Type B pancreatic cell (in vitro differentiated cells): ENCODE measurements at regions not wholly inside any gene's neighbourhood (a gene's known extent, or its start where the extent isn't known, plus 50 kb on each side); places are given as distances from the start of the nearest gene placed in this dataset.

Source experiments
- DNase-seq: peaks from one replicate; pipeline ENCODE4 v3.0.0; 2021; ENCODE audit warnings: mixed read lengths; ENCODE audit not compliant: unreplicated experiment; ENCODE audit errors: extremely low spot score
- H3K27ac Mint-ChIP-seq: 2 replicates; pipeline ENCODE4 v1.8.0; 2021; ENCODE audit warnings: mild to moderate bottlenecking, mixed read lengths
- H3K27me3 Mint-ChIP-seq: 2 replicates; pipeline ENCODE4 v1.8.0; 2021; ENCODE audit warnings: mixed read lengths
- H3K36me3 Mint-ChIP-seq: 2 replicates; pipeline ENCODE4 v1.8.0; 2021; ENCODE audit warnings: mixed read lengths
- H3K4me1 Mint-ChIP-seq: one replicate; pipeline ENCODE4 v1.8.0; 2021; ENCODE audit warnings: mixed read lengths; ENCODE audit not compliant: unreplicated experiment
- H3K4me3 Mint-ChIP-seq: 2 replicates; pipeline ENCODE4 v1.8.0; 2021; ENCODE audit warnings: mild to moderate bottlenecking, mixed read lengths
- H3K9me3 Mint-ChIP-seq: 2 replicates; pipeline ENCODE4 v1.8.0; 2021; ENCODE audit warnings: mixed read lengths
- TF ChIP-seq, protein P1 (sequence below): fragments of 200-600 bp; sonication (generic); conservative IDR thresholded peaks from 2 replicates; pipeline ENCODE4 v1.5.0; 2021; ENCODE audit warnings: antibody characterized with exemption, mild to moderate bottlenecking

DNA sequence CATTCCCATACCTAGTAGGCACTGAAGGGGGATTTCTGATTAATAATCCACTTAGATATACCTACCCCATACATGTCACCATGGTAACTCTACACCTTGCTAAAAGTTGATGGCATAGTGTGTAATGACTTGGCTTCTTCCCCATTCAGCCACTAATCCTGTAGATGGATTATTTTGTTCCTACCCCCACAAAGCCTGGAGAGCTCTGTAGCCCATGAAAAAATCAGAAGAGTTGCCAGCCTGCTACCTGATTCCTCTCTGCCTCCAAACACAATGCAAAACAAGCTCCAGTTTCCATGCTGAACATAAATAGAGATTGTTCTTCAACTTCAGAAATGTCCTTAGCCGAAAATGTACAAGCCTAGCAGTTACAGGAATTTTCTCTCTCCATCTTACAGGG is 98.9 kb upstream of the PFN2 start:
- H3K36me3 Mint-ChIP-seq: no peaks in the 10 kb centered on the region
- H3K4me1 Mint-ChIP-seq: peaks cover 40% of the 10 kb centered on the region
- no peak for DNase-seq
- peaks cover 6% of the 10 kb centered on the region for H3K9me3 Mint-ChIP-seq
- peaks cover 33% of the 10 kb centered on the region for H3K27me3 Mint-ChIP-seq
- TF ChIP-seq, protein P1, sequence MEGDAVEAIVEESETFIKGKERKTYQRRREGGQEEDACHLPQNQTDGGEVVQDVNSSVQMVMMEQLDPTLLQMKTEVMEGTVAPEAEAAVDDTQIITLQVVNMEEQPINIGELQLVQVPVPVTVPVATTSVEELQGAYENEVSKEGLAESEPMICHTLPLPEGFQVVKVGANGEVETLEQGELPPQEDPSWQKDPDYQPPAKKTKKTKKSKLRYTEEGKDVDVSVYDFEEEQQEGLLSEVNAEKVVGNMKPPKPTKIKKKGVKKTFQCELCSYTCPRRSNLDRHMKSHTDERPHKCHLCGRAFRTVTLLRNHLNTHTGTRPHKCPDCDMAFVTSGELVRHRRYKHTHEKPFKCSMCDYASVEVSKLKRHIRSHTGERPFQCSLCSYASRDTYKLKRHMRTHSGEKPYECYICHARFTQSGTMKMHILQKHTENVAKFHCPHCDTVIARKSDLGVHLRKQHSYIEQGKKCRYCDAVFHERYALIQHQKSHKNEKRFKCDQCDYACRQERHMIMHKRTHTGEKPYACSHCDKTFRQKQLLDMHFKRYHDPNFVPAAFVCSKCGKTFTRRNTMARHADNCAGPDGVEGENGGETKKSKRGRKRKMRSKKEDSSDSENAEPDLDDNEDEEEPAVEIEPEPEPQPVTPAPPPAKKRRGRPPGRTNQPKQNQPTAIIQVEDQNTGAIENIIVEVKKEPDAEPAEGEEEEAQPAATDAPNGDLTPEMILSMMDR: no peak
- H3K27ac Mint-ChIP-seq: no peak overlapping the region
- no peak overlapping the region for H3K4me3 Mint-ChIP-seq

DNA sequence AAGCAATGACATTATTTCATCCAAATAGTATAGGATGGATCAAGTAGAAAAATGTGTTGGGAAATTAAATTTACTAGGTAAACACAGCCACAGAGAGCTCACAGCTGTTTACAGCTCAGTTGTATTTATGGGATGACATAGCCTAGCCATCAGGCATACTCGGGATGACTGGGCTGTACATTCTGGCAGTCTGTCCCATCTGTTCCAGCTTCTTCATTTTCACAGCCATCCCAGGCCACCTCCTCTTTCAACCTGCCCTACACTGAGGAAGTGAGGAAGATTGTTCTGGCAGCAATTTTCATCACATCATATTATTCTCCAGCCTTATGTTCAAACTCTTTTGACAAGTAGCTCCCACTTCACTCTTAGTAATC is 98.4 kb upstream of the PFN2 start:
- Mint-ChIP-seq H3K9me3 (peaks cover 6% of the 10 kb centered on the region), H3K27me3 (peaks cover 32% of the 10 kb centered on the region), H3K4me3 (no peak overlapping the region), H3K36me3 (no peaks in the 10 kb centered on the region), H3K27ac (no peak overlapping the region), H3K4me1 (peaks cover 35% of the 10 kb centered on the region)
- TF ChIP-seq, protein P1: no peak
- DNase-seq: no peak

DNA sequence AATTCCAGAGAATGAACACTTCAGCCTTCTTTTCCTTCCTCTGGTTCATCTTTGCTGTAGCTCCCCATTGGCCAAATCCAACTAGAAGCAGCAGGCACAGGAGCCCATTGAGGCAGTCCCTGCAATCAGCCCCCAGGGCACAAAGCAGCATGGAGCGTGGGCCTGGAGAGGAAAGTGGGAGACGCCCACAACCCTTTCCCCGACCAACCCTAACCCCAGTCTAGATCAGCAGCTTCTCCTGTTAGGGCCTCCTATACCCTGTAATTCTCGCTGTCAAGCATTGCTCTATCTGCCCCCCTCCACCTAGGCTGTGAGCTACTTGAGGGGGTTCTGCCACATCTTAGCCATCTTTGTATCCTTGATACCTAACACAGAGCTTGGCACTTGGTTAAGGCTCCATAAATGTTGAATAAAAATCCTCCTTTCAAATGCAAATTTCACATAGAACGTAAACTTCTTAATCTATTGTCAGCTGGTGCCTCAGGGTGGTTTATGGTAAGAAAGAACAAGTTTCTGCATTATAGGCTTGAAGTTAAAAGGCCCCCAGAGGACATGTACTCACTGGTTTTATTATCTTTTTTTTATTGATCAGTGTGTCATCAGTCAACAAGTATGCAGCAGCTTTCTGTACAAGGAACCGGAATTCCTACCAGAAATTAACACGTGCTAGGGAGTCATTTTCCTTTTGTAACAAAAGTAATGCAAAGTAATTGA is 97.9 kb upstream of the PFN2 start:
- TF ChIP-seq, protein P1: no peak
- Mint-ChIP-seq H3K9me3 (peaks cover under 1% of the 10 kb centered on the region), H3K36me3 (no peaks in the 10 kb centered on the region), H3K27me3 (peaks cover 27% of the 10 kb centered on the region), H3K4me1 (peaks cover 35% of the 10 kb centered on the region), H3K27ac (no peak overlapping the region), H3K4me3 (no peak overlapping the region)
- no peak for DNase-seq

DNA sequence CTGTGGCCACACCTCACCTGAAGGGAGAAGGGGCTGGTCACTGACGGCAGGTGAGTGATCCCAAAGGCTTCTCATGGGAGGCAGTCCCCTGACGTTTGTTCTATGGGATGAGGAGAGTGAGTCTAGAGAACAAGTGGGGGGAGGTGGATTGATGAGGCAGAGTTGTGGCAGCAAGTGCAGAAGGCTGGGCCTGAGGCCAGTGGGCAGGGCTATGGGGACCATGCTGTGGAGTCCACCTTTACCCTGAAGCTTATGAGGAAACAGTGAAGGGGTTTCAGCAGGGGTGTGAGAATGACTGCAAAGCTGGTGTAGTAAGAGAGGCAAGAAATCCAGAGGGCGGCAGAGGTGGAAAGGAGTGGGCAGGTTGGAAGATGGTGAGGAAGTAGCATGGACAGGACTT is 96.9 kb upstream of the PFN2 start:
- peaks cover 29% of the 10 kb centered on the region for H3K4me1 Mint-ChIP-seq
- no peak overlapping the region for H3K27ac Mint-ChIP-seq
- no peaks in the 10 kb centered on the region for H3K9me3 Mint-ChIP-seq
- H3K27me3 Mint-ChIP-seq: peaks cover 26% of the 10 kb centered on the region
- TF ChIP-seq, protein P1: no peak
- no peaks in the 10 kb centered on the region for H3K36me3 Mint-ChIP-seq
- no peak overlapping the region for H3K4me3 Mint-ChIP-seq
- no peak for DNase-seq

DNA sequence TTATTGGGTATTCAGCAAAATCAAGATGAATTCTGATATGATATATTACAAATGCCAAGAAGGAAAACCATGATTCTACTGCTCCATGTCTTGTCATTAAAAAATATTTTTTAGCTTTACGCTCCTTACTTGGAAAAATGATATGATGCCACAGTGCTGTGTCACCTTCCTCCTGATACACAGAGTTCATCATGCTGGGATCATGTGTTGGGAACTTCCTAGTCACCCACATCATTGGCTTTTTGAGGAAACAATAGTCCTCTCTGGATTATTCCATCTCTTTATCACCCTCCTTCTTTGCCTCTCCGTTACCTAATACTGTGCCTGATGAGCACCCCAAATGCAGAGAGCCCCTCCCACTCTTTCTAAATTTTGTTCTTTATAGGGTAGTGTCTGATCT is 94.3 kb upstream of the PFN2 start:
- Mint-ChIP-seq H3K27me3 (peaks cover 14% of the 10 kb centered on the region), H3K9me3 (no peaks in the 10 kb centered on the region), H3K27ac (no peak overlapping the region), H3K4me3 (no peak overlapping the region), H3K4me1 (peaks cover 27% of the 10 kb centered on the region), H3K36me3 (no peaks in the 10 kb centered on the region)
- TF ChIP-seq, protein P1: no peak
- no peak for DNase-seq
